Gastroesophageal sphincter (tissue), 4 donors: ENCODE measurements at regions not wholly inside any gene's neighbourhood (a gene's known extent, or its start where the extent isn't known, plus 50 kb on each side); places are given as distances from the start of the nearest gene placed in this dataset.

Experiments
- ATAC-seq: fragments of 150-250 bp; one replicate; pipeline ENCODE4 v1.9.1; 2016; ENCODE audit warnings: mild to moderate bottlenecking, moderate library complexity
- H3K27ac ChIP-seq, 4 donors: fragments of 200-600 bp; sonication (generic) in 3 of 4; 1 replicate in 3 of 4; 2 replicates in 1 of 4; pipeline ENCODE4 v1.5.1; 2016 to 2019
- H3K27me3 ChIP-seq: fragments of 200-600 bp; sonication (generic); one replicate; pipeline ENCODE4 v1.5.1; 2019
- H3K36me3 ChIP-seq, 2 donors: fragments of 200-600 bp; sonication (generic); one replicate each; pipeline ENCODE4 v1.5.1; 2019; ENCODE audit warnings: control low read depth in 1 of 2
- H3K4me1 ChIP-seq, 3 donors: fragments of 200-600 bp; sonication (generic); 1 replicate in 2 of 3; 2 replicates in 1 of 3; pipeline ENCODE4 v1.5.1; 2016 to 2019; ENCODE audit warnings: control low read depth in 2 of 3
- H3K4me3 ChIP-seq, 2 donors: fragments of 200-600 bp; sonication (generic); one replicate each; pipeline ENCODE4 v1.5.1; 2019; ENCODE audit warnings: mild to moderate bottlenecking in 1 of 2, moderate library complexity in 1 of 2
- H3K9me3 ChIP-seq, 3 donors: fragments of 200-600 bp; sonication (generic); one replicate each; pipeline ENCODE4 v1.5.1; 2017 to 2019; ENCODE audit warnings: control low read depth in 2 of 3
- EP300 ChIP-seq: sonication (generic); formaldehyde crosslinking; IDR thresholded peaks from one replicate; pipeline ENCODE4 v1.6.1; 2017; ENCODE audit warnings: antibody characterized with exemption, mild to moderate bottlenecking
- POLR2A ChIP-seq, 2 donors: fragments of 450-650 bp; IDR thresholded peaks; one replicate each; pipeline ENCODE4 v1.6.1; 2017; ENCODE audit warnings: antibody characterized with exemption in 2 of 2, mild to moderate bottlenecking in 2 of 2, moderate library complexity in 1 of 2
- POLR2AphosphoS5 ChIP-seq: sonication (generic); formaldehyde crosslinking; IDR thresholded peaks from one replicate; pipeline ENCODE4 v1.6.1; 2017; ENCODE audit warnings: antibody characterized with exemption
- WGBS, 2 donors: methylation state at CpG; one replicate each; pipeline ENCODE4 v1.1.5; 2018; ENCODE audit warnings: low coverage in 1 of 2; 5-methylcytosine and 5-hydroxymethylcytosine counted together
- TF ChIP-seq, protein P1 (sequence below), 4 experiments: fragments of 200-600 bp in 2 of 4; fragments of 450-650 bp in 2 of 4; sonication (generic) in 1 of 4; IDR thresholded peaks; one replicate each; pipeline ENCODE4 v1.5.1; 2017 to 2019; ENCODE audit warnings: antibody characterized with exemption in 4 of 4, mild to moderate bottlenecking in 2 of 4, moderate library complexity in 2 of 4

- Histone ChIP-seq H3K9me3 (no peaks in the 10 kb centered on the region), H3K4me1 (peaks cover 0 to 3% (median under 1%) of the 10 kb centered on the region in 3 donors), H3K4me3 (no peak overlapping the region), H3K36me3 (no peaks in the 10 kb centered on the region), H3K27ac (no peak overlapping the region), H3K27me3 (no peaks in the 10 kb centered on the region)
- WGBS, 2 donors, result 94% methylated on average over 2 of the region's 3 CpGs; no CpG with 5 or more reads in 1 of the 2 donors
- TF ChIP-seq EP300 (no peak), POLR2AphosphoS5 (no peak), POLR2A (IDR thresholded peaks at IDR 0.05) (no peak)
- TF ChIP-seq, protein P1, sequence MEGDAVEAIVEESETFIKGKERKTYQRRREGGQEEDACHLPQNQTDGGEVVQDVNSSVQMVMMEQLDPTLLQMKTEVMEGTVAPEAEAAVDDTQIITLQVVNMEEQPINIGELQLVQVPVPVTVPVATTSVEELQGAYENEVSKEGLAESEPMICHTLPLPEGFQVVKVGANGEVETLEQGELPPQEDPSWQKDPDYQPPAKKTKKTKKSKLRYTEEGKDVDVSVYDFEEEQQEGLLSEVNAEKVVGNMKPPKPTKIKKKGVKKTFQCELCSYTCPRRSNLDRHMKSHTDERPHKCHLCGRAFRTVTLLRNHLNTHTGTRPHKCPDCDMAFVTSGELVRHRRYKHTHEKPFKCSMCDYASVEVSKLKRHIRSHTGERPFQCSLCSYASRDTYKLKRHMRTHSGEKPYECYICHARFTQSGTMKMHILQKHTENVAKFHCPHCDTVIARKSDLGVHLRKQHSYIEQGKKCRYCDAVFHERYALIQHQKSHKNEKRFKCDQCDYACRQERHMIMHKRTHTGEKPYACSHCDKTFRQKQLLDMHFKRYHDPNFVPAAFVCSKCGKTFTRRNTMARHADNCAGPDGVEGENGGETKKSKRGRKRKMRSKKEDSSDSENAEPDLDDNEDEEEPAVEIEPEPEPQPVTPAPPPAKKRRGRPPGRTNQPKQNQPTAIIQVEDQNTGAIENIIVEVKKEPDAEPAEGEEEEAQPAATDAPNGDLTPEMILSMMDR (IDR thresholded peaks at IDR 0.05), result no peak
- no peak for ATAC-seq
Measured at GRCh38 chr16:64397042-64397441, 724.8 kb downstream of the CDH11 start.

GRCh38 chr16:64394061-64394460 lies 727.8 kb downstream of the CDH11 start:
- no peak for ATAC-seq
- Histone ChIP-seq H3K9me3 (no peaks in the 10 kb centered on the region), H3K4me1 (peaks cover 0 to 13% (median 3%) of the 10 kb centered on the region in 3 donors), H3K36me3 (no peaks in the 10 kb centered on the region), H3K27ac (no peak overlapping the region), H3K4me3 (no peak overlapping the region), H3K27me3 (no peaks in the 10 kb centered on the region)
- TF ChIP-seq POLR2AphosphoS5, result no peak
- no peak for TF ChIP-seq POLR2A (IDR thresholded peaks at IDR 0.05)
- TF ChIP-seq, protein P1 (IDR thresholded peaks at IDR 0.05), result no peak
- WGBS, 2 donors, result 83 to 89% methylated on average over 1 of the region's 1 CpG

- WGBS, 2 donors, result 60 to 93% methylated on average over 1 of the region's 1 CpG
- H3K27ac ChIP-seq, result no peak overlapping the region
- H3K4me1 ChIP-seq, result peaks cover 0 to 13% (median 3%) of the 10 kb centered on the region in 3 donors
- no peaks in the 10 kb centered on the region for H3K9me3 ChIP-seq
- TF ChIP-seq, protein P1 (IDR thresholded peaks at IDR 0.05), result no peak
- TF ChIP-seq POLR2A (IDR thresholded peaks at IDR 0.05), result no peak
- no peak for TF ChIP-seq EP300
- TF ChIP-seq POLR2AphosphoS5, result no peak
- no peak for ATAC-seq
- no peaks in the 10 kb centered on the region for H3K27me3 ChIP-seq
- H3K4me3 ChIP-seq, result no peak overlapping the region
- no peaks in the 10 kb centered on the region for H3K36me3 ChIP-seq
Measured at GRCh38 chr16:64392456-64392855, 729.4 kb downstream of the CDH11 start.

- Histone ChIP-seq H3K27me3 (no peaks in the 10 kb centered on the region), H3K9me3 (no peaks in the 10 kb centered on the region), H3K36me3 (no peaks in the 10 kb centered on the region), H3K27ac (peak overlapping the region; percentile 44 to 71 (median 58)), H3K4me1 (peaks cover 0 to 13% (median 3%) of the 10 kb centered on the region in 3 donors), H3K4me3 (no peak overlapping the region)
- ATAC-seq, result no peak
- no peak for TF ChIP-seq EP300
- TF ChIP-seq, protein P1 (IDR thresholded peaks at IDR 0.05), result no peak
- no peak for TF ChIP-seq POLR2AphosphoS5
- TF ChIP-seq POLR2A (IDR thresholded peaks at IDR 0.05), result no peak
- WGBS, 2 donors, result 7% methylated on average over 3 to 4 of the region's 4 CpGs
Measured at GRCh38 chr16:64391063-64391600, 730.7 kb downstream of the CDH11 start.

- Histone ChIP-seq H3K27me3 (no peaks in the 10 kb centered on the region), H3K4me1 (peaks cover 0 to 13% (median 3%) of the 10 kb centered on the region in 3 donors), H3K4me3 (no peak overlapping the region), H3K36me3 (no peaks in the 10 kb centered on the region), H3K27ac (no peak overlapping the region), H3K9me3 (no peaks in the 10 kb centered on the region)
- ATAC-seq, result no peak
- TF ChIP-seq POLR2AphosphoS5, result no peak
- WGBS, 2 donors, result 81 to 90% methylated on average over 3 to 4 of the region's 4 CpGs
Measured at GRCh38 chr16:64390102-64390501, 731.8 kb downstream of the CDH11 start.
